Endodermal cell (in vitro differentiated cells): ENCODE measurements at regions not wholly inside any gene's neighbourhood (a gene's known extent, or its start where the extent isn't known, plus 50 kb on each side); places are given as distances from the start of the nearest gene placed in this dataset.
A peak's percentile ranks its signal among the peaks of the same experiment; 100 is the strongest.
"Not testable (repeated sequence)": the region's sequence is repeated elsewhere in the genome, so short reads cannot be mapped to it uniquely, and the experiment has no call there.

Experiments
- DNase-seq: peaks from one replicate; pipeline ENCODE4 v3.0.0-alpha.2; 2017
- H3K27ac ChIP-seq: 2 replicates; pipeline ENCODE4 v1.5.1; 2013; ENCODE audit warnings: mild to moderate bottlenecking, low read depth, low read length, moderate library complexity
- H3K27me3 ChIP-seq: 2 replicates; pipeline ENCODE4 v1.6.1; 2013; ENCODE audit warnings: mild to moderate bottlenecking, low read length, moderate library complexity; ENCODE audit not compliant: insufficient read depth, control insufficient read depth, poor library complexity, severe bottlenecking
- H3K36me3 ChIP-seq: 2 replicates; pipeline ENCODE4 v1.7.0; 2013; ENCODE audit warnings: mild to moderate bottlenecking, low read length, moderate library complexity; ENCODE audit not compliant: control insufficient read depth, insufficient read depth
- H3K4me1 ChIP-seq: one replicate; pipeline ENCODE4 v1.7.0; 2013; ENCODE audit warnings: low read length; ENCODE audit not compliant: control insufficient read depth, insufficient read depth
- H3K4me3 ChIP-seq: 2 replicates; pipeline ENCODE4 v1.5.1; 2013; ENCODE audit warnings: mild to moderate bottlenecking, low read length, moderate library complexity
- H3K9ac ChIP-seq: 2 replicates; pipeline ENCODE4 v1.6.1; 2013; ENCODE audit warnings: mild to moderate bottlenecking, low read length, moderate library complexity; ENCODE audit not compliant: poor library complexity, severe bottlenecking; ENCODE audit errors: extremely low read depth
- H3K9me3 ChIP-seq: 2 replicates; pipeline ENCODE4 v1.6.1; 2013; ENCODE audit warnings: mild to moderate bottlenecking, low read length, moderate library complexity; ENCODE audit not compliant: control insufficient read depth
- H3K27ac Mint-ChIP-seq: 2 replicates; pipeline ENCODE4 v1.8.0; 2020; ENCODE audit warnings: mixed read lengths
- H3K27me3 Mint-ChIP-seq: 2 replicates; pipeline ENCODE4 v1.8.0; 2021; ENCODE audit warnings: mild to moderate bottlenecking, mixed read lengths; ENCODE audit not compliant: insufficient read depth
- H3K36me3 Mint-ChIP-seq: 2 replicates; pipeline ENCODE4 v1.8.0; 2020; ENCODE audit warnings: low read depth, mixed read lengths
- H3K4me1 Mint-ChIP-seq: 2 replicates; pipeline ENCODE4 v1.8.0; 2020; ENCODE audit warnings: mixed read lengths
- H3K4me3 Mint-ChIP-seq: 2 replicates; pipeline ENCODE4 v1.8.0; 2020; ENCODE audit warnings: mild to moderate bottlenecking, moderate library complexity, mixed read lengths
- H3K9me3 Mint-ChIP-seq: 2 replicates; pipeline ENCODE4 v1.8.0; 2020; ENCODE audit warnings: mild to moderate bottlenecking, mixed read lengths
- CTCF ChIP-seq: fragments of 200-600 bp; sonication (generic); conservative IDR thresholded peaks from 2 replicates; pipeline ENCODE4 v1.5.0; 2021; ENCODE audit warnings: antibody characterized with exemption, mild to moderate bottlenecking
- WGBS, 2 experiments: methylation state at CpG; one replicate each; pipeline versions ENCODE4 v1.1.5 to v1.1.7; 2013; ENCODE audit warnings: missing lambda C conversion rate in 2 of 2, mixed read lengths in 1 of 2; ENCODE audit not compliant: insufficient coverage in 1 of 2, insufficient read length in 1 of 2; 5-methylcytosine and 5-hydroxymethylcytosine counted together

GRCh38 chr7:96561892-96562291, 147.8 kb downstream of the SEM1 start:
- no peak for DNase-seq
- Mint-ChIP-seq H3K4me3 (no peak overlapping the region), H3K27ac (no peak overlapping the region), H3K4me1 (no peaks in the 10 kb centered on the region), H3K36me3 (no peaks in the 10 kb centered on the region), H3K27me3 (no peaks in the 10 kb centered on the region), H3K9me3 (no peaks in the 10 kb centered on the region)
- no peak for TF ChIP-seq CTCF
- Histone ChIP-seq H3K4me1 (no peaks in the 10 kb centered on the region), H3K9ac (no peak overlapping the region), H3K36me3 (no peaks in the 10 kb centered on the region), H3K27ac (no peak overlapping the region), H3K9me3 (no peaks in the 10 kb centered on the region), H3K4me3 (no peak overlapping the region), H3K27me3 (no peaks in the 10 kb centered on the region)
- 100% methylated on average over 1 of the region's 1 CpG; no CpG with 5 or more reads in 1 of the 2 experiments for WGBS, 2 experiments

GRCh38 chr7:96558530-96558929, 151.1 kb downstream of the SEM1 start:
- no peak overlapping the region for H3K4me3 Mint-ChIP-seq
- no peaks in the 10 kb centered on the region for H3K36me3 Mint-ChIP-seq
- H3K9ac ChIP-seq, result no peak overlapping the region
- no peak overlapping the region for H3K4me3 ChIP-seq
- H3K27me3 Mint-ChIP-seq, result no peaks in the 10 kb centered on the region
- WGBS, 2 experiments, result 95 to 97% methylated on average over 2 of the region's 2 CpGs
- no peaks in the 10 kb centered on the region for H3K9me3 ChIP-seq
- no peak for DNase-seq
- TF ChIP-seq CTCF, result no peak
- H3K27ac ChIP-seq, result no peak overlapping the region
- H3K27me3 ChIP-seq, result no peaks in the 10 kb centered on the region
- H3K4me1 ChIP-seq, result no peaks in the 10 kb centered on the region
- H3K27ac Mint-ChIP-seq, result no peak overlapping the region
- peaks cover 2% of the 10 kb centered on the region for H3K9me3 Mint-ChIP-seq
- no peaks in the 10 kb centered on the region for H3K36me3 ChIP-seq
- no peaks in the 10 kb centered on the region for H3K4me1 Mint-ChIP-seq

GRCh38 chr7:96558093-96558492, 151.6 kb downstream of the SEM1 start:
- Histone ChIP-seq H3K4me1 (no peaks in the 10 kb centered on the region), H3K27ac (no peak overlapping the region), H3K36me3 (no peaks in the 10 kb centered on the region), H3K4me3 (no peak overlapping the region), H3K9me3 (no peaks in the 10 kb centered on the region), H3K27me3 (no peaks in the 10 kb centered on the region), H3K9ac (no peak overlapping the region)
- no peaks in the 10 kb centered on the region for H3K4me1 Mint-ChIP-seq
- no peak overlapping the region for H3K4me3 Mint-ChIP-seq
- no peak for TF ChIP-seq CTCF
- WGBS, 2 experiments, result 90 to 96% methylated on average over 5 to 8 of the region's 9 CpGs
- no peaks in the 10 kb centered on the region for H3K36me3 Mint-ChIP-seq
- H3K9me3 Mint-ChIP-seq, result peaks cover 2% of the 10 kb centered on the region
- DNase-seq, result no peak
- H3K27ac Mint-ChIP-seq, result no peak overlapping the region
- no peaks in the 10 kb centered on the region for H3K27me3 Mint-ChIP-seq

- 72 to 83% methylated on average over 5 to 13 of the region's 13 CpGs for WGBS, 2 experiments
- H3K9ac ChIP-seq, H3K9me3 Mint-ChIP-seq, H3K4me3 ChIP-seq, H3K4me1 Mint-ChIP-seq, H3K27me3 ChIP-seq, H3K36me3 Mint-ChIP-seq, H3K4me1 ChIP-seq, H3K36me3 ChIP-seq, H3K27me3 Mint-ChIP-seq, H3K27ac Mint-ChIP-seq, H3K4me3 Mint-ChIP-seq, H3K9me3 ChIP-seq, H3K27ac ChIP-seq: not testable (repeated sequence)
- DNase-seq, result peak; percentile 45
Observed at GRCh38 chr7:96557598-96557997, 152.0 kb downstream of the SEM1 start.
